GM18511 (cell line): ENCODE measurements at regions not wholly inside any gene's neighbourhood (a gene's known extent, or its start where the extent isn't known, plus 50 kb on each side); places are given as distances from the start of the nearest gene placed in this dataset.
"Not testable (repeated sequence)": the region's sequence is repeated elsewhere in the genome, so short reads cannot be mapped to it uniquely, and the experiment has no call there.

ENCODE experiments used
- ATAC-seq: cut with Tn5 transposase; IDR thresholded peaks from one replicate; pipeline ENCODE4 v1.9.1; 2021; ENCODE audit warnings: mild to moderate bottlenecking, moderate library complexity; ENCODE audit not compliant: unreplicated experiment

DNA sequence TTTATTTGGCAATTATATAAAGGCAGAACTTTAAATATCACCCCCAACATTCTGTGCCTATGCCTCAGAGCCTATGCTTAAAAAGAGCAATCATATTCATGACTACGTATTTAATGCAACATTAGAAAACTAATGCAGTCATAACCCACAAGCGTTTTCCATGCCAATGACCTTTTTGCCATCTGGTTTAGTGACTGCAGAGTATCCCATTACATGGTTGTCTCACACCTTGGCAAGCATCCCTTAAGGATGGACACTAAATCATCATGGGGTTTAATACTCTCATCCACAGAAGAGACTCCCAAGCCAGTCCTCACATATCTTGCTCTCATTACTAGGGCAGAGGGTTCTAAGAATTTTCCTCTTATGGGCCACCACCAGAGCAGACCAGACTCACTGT lies 188.2 kb upstream of the PLGLB2 start:
- not testable (repeated sequence) for ATAC-seq

DNA sequence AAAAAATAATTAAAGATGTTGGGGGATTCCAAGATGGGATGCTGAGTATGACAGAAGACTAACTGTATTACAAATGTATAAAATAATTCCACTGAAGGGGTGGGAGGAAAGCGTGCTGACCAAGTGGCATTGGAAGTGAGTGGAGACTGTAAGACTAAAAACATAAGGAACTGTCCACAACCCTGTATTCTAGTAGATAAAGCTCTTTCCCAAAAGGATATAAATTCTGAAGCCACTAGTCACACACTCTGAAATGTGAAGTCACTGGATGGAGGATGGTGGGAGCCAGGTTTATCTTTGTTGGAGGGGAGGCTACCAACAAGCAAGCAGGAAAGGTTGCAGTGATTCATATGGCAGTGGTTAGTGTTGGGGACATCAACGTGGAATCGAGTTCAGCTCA lies 182.8 kb upstream of the PLGLB2 start:
- ATAC-seq, result not testable (repeated sequence)

DNA sequence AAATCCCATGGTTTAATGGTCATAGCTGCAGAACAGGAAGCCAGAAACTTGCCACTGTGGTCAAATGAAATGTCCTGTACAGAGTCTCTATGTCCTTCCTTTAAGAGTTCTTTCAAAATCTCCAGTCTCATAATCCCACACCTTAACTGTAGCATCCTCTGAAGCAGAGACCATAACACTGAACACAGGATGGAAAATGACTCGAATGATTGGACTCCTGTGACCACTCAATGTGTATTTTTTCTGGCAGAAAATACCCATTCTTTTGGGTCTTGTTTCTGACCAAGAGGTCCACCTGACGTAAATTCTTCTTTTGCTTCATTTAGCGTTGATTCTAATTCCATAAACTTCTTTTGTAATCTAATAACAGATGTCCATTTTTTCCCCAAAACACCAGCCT lies 181.4 kb upstream of the PLGLB2 start:
- not testable (repeated sequence) for ATAC-seq

DNA sequence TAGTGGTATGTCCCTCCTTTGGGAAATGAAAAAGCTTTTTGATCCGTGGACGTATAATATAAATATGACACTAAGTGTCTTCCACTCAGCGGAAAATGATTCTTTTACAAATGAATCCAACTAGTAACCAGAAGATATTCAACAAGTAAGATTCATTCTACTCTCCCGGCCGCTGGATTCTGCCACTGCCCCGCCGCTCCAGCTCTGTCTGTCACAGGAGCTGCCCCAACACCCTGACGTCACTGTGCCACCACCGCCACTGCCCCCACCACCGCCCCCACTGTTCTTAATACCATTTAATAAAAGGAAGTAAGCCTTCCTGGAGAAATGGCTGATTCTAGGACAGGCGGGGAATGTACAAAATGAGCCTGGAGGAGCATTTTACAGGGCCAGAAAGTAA lies 180.8 kb upstream of the PLGLB2 start:
- ATAC-seq, result not testable (repeated sequence)

DNA sequence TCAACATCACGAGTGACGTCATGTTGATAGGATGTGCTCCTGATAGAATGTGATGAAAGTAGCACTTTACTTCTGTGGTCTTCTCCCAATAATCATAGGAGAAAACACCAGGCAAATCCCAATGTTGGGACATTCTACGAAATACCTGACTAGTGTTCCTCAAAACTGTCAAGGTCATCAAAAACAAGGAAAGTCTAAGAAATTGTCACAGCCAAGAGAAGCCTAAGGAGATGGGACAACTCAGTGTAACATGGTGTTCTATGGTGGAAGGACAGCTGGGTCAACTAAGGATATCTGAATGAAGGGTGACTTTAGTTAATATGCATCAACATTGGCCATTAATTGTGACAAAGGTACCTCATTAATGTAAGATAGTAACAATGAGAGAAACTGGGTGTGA lies 180.0 kb upstream of the PLGLB2 start:
- not testable (repeated sequence) for ATAC-seq

- not testable (repeated sequence) for ATAC-seq
Measured at GRCh38 chr2:87568554-87569278, 179.2 kb upstream of the PLGLB2 start.

GRCh38 chr2:87569689-87570397 lies 178.0 kb upstream of the PLGLB2 start:
- not testable (repeated sequence) for ATAC-seq

DNA sequence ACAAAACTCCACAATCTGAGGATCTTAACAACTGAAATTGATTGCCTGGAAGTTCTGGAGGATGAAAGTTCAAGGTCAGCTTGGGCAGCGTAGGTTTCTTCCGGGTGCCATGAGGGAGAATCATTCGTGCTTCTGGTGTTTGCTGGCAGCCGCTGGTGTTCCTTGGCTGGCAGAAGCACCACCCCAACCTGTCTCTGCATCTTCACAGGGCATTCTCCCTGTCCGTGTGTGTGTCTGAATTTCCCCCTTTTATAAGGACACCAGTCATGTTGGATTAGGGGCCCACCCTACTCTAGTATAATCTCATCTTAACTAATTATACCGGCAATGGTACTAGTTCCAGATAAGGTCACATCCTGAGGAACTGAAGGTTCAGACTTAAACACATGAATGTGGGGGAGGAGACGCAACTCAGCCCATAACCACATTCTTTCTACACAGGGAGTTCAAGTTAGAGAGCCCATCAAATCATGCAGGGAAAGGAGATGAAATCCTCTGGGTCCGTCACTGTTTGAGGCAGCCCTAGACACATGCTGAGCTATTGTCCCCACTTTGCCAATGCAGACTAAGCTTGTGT lies 175.9 kb upstream of the PLGLB2 start:
- not testable (repeated sequence) for ATAC-seq

- not testable (repeated sequence) for ATAC-seq
Measured at GRCh38 chr2:87572906-87573305, 175.0 kb upstream of the PLGLB2 start.

- not testable (repeated sequence) for ATAC-seq
Measured at GRCh38 chr2:87573386-87574192, 174.3 kb upstream of the PLGLB2 start.

DNA sequence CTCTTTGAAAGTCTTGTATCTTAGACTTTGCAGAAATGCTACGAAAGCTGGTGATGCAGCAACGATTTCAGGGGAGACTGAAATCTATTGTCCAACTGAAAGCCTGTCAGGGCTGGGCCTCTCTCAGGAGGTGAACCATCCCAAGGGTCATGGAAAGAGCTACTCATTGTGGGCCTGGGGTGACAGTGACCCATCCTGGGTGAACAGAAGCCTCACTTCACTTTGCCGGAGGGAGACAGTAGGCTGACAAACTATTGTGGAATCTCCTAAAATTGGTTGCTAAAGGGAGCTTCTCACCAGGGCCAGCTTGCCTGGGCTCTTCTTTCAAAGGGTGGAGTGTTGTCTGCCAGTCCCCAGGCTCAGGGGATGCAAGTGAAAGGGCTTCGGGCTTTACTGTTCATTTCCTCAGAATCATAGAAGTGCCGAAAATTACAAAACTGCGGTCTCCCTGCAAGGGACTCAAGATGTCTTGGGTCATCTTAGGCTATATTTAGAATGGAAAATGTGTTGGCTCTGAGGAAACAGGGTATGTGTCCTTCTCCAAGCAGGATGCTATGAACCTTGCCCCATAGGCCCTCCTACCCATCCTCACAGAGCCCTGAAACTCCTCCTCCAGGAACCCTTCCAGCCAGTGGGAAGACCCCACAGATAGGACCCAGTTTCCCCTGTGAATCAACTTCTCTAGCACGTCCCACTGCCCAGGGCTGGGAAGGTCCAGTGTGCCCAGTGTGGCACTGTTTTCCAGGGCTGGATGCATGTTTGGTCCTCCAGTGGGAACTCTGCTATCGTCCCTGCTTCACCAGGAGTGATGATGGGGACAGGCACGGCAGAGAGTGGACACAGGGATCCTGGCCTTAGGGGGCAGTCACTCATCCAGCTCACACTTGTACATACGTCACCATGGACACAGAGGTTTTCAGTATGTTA lies 173.4 kb upstream of the PLGLB2 start:
- not testable (repeated sequence) for ATAC-seq

- ATAC-seq, result not testable (repeated sequence)
Measured at GRCh38 chr2:87575138-87575537, 172.7 kb upstream of the PLGLB2 start.

GRCh38 chr2:87577358-87577757 lies 170.5 kb upstream of the PLGLB2 start:
- ATAC-seq, result not testable (repeated sequence)

DNA sequence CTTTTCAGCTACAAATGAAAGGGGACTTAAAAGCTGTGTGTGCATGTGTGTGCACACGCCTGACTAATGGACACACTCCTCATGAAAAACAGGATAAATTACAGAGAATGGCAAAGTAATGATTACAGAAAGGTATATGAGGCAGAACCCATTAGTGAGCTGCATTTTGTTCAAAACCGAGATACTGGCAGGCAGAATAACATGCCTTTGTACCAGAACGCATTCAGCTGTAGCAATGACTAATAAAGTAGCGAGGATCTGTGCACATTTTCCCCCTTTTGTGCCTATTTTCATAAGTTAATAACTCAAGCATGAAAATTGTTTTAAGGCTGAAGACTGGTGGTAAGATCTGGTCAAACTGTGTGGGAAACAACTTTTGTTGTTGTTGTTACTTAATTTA lies 165.7 kb upstream of the PLGLB2 start:
- ATAC-seq, result not testable (repeated sequence)

DNA sequence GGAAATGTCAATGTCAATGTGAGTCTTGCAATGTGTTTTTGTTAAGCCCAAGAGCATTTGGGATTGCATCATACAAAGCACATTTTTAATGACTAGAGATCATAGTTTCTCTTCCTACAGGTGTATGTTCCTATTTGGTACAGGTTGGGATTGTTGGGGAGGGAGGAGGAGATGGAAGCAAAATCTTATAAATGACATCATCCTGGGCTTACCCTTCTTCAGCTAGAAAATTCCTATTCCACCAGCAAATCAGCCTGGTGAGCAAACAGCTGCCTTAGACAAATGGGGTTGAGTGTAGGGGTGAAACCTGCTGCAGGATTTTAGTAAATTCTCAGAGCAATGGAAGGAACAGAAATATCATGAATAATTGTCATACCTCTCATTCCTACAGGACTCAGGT lies 165.3 kb upstream of the PLGLB2 start:
- ATAC-seq, result not testable (repeated sequence)

- ATAC-seq, result not testable (repeated sequence)
Measured at GRCh38 chr2:87583370-87583769, 164.5 kb upstream of the PLGLB2 start.

- not testable (repeated sequence) for ATAC-seq
Measured at GRCh38 chr2:87583803-87584202, 164.1 kb upstream of the PLGLB2 start.

GRCh38 chr2:87584268-87584906 lies 163.5 kb upstream of the PLGLB2 start:
- not testable (repeated sequence) for ATAC-seq

DNA sequence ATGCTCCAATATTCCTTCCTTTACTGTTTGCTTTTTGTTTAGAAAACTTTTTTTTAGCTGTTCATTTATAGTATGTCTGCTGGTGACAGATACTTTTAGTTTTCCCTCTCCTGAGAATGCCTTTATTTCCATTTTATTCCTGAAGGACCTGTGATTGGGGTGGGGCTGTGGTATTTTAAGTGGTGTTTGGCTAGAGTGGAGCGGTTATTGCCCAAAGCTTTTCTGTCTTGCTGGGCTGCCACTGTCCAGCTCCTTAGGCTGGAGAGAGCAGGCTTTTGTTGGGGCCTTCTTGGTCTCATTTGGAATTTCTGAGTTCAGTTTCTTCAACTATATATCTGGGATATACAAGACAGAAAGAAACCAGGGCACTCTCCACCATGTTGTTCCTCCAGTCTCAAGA lies 160.0 kb upstream of the PLGLB2 start:
- ATAC-seq, result not testable (repeated sequence)
